GM12878 (cell line): ENCODE measurements at regions not wholly inside any gene's neighbourhood (a gene's known extent, or its start where the extent isn't known, plus 50 kb on each side); places are given as distances from the start of the nearest gene placed in this dataset.

Experiments
- ATAC-seq: fragments of 200-7000 bp; cut with Tn5 transposase; 3 replicates; pipeline ENCODE4 v1.9.1; 2020; ENCODE audit warnings: mild to moderate bottlenecking, moderate library complexity
- BruUV-seq: library from RNA; stranded (reverse); fragments of 400-500 nt; replicated peaks from 2 replicates; lab custom pipeline; 2021; lab: Mats Ljungman, UMichigan
- CTCF ChIA-PET: fragments of 300-600 bp; sonication (Branson Sonifier 250); formaldehyde crosslinking; extraction: SDS; loops from one replicate; lab custom pipeline; 2021; ENCODE audit warnings: inconsistent platforms; lab: Yijun Ruan, JAX
- POLR2A ChIA-PET: fragments of 350-600 bp; formaldehyde crosslinking; extraction: SDS; loops from one replicate; lab custom pipeline; 2021; ENCODE audit warnings: inconsistent platforms; lab: Charles Lee
- RAD21 ChIA-PET: fragments of 300-600 bp; sonication (Branson Sonifier 250); formaldehyde crosslinking; loops from one replicate; lab custom pipeline; 2023; ENCODE audit warnings: antibody characterized with exemption; ENCODE audit not compliant: unreplicated experiment; lab: Charles Lee
- SMC1A ChIA-PET: fragments of 300-600 bp; sonication (Branson Sonifier 250); formaldehyde crosslinking; loops from one replicate; lab custom pipeline; 2023; ENCODE audit not compliant: unreplicated experiment, uncharacterized antibody; lab: Charles Lee
- DNase-seq: peaks from one replicate; pipeline ENCODE4 v3.0.0-alpha.2; 2011; ENCODE audit warnings: low read depth, low spot score
- FAIRE-seq: peaks from 3 replicates; lab custom pipeline; 2011; peaks lifted over from hg19 to GRCh38; lab: Jason Lieb, UNC
- H2AFZ ChIP-seq: 2 replicates; pipeline ENCODE4 v1.6.0; 2011; ENCODE audit warnings: low read depth, low read length, control low read depth; ENCODE audit not compliant: control insufficient read depth
- H3K27ac ChIP-seq: 2 replicates; pipeline ENCODE4 v1.5.1; 2011; ENCODE audit warnings: control low read depth; ENCODE audit not compliant: control insufficient read depth, insufficient read depth
- H3K27me3 ChIP-seq, 2 experiments: replicated peaks in 1 of 2; 2 replicates each; pipeline versions ENCODE4 v1.6.0 to v1.6.1; 2011; ENCODE audit warnings: low read length in 1 of 2; ENCODE audit not compliant: control insufficient read depth in 2 of 2, insufficient read depth in 2 of 2
- H3K36me3 ChIP-seq, 2 experiments: 2 replicates each; pipeline ENCODE4 v1.5.1; 2011; ENCODE audit warnings: low read length in 1 of 2; ENCODE audit not compliant: control insufficient read depth in 2 of 2, insufficient read depth in 2 of 2
- H3K4me1 ChIP-seq: 2 replicates; pipeline ENCODE4 v1.6.1; 2011; ENCODE audit warnings: mild to moderate bottlenecking, low read length, moderate library complexity, mixed read lengths; ENCODE audit not compliant: control insufficient read depth, insufficient read depth
- H3K4me2 ChIP-seq: 2 replicates; pipeline ENCODE4 v1.6.0; 2011; ENCODE audit warnings: control low read depth; ENCODE audit not compliant: control insufficient read depth, insufficient read depth
- H3K4me3 ChIP-seq: fragments of 200-600 bp; sonication (generic); 2 replicates; pipeline ENCODE4 v1.5.1; 2016
- H3K79me2 ChIP-seq: 2 replicates; pipeline ENCODE4 v1.6.0; 2011; ENCODE audit warnings: low read length; ENCODE audit not compliant: control insufficient read depth, insufficient read depth
- H3K9ac ChIP-seq: 2 replicates; pipeline ENCODE4 v1.8.0; 2011; ENCODE audit warnings: low read length, control low read depth, mixed read lengths; ENCODE audit not compliant: control insufficient read depth, insufficient read depth
- H3K9me3 ChIP-seq: replicated peaks from 3 replicates; pipeline ENCODE4 v1.5.1; 2011; ENCODE audit warnings: mild to moderate bottlenecking, low read length; ENCODE audit not compliant: control insufficient read depth, insufficient read depth
- H4K20me1 ChIP-seq: 2 replicates; pipeline ENCODE4 v1.6.0; 2011; ENCODE audit not compliant: control insufficient read depth, insufficient read depth
- BACH1 ChIP-seq: fragments of 450-650 bp; IDR thresholded peaks from 2 replicates; pipeline ENCODE4 v1.6.1; 2017; ENCODE audit warnings: mild to moderate bottlenecking, borderline replicate concordance
- BCL3 ChIP-seq: IDR thresholded peaks from 2 replicates; pipeline ENCODE4 v1.6.1; 2011; ENCODE audit warnings: borderline replicate concordance, low read depth, mild to moderate bottlenecking, moderate library complexity, low read length; ENCODE audit not compliant: insufficient read depth, poor library complexity, severe bottlenecking
- CHD1 ChIP-seq: IDR thresholded peaks from 2 replicates; pipeline ENCODE4 v1.6.1; 2012; ENCODE audit warnings: low read depth, low read length, improper control_type of control experiment
- HDAC2 ChIP-seq: fragments of 200-600 bp; sonication (generic); IDR thresholded peaks from 2 replicates; pipeline ENCODE4 v1.6.1; 2017
- KLF5 ChIP-seq: fragments of 450-650 bp; IDR thresholded peaks from 2 replicates; pipeline ENCODE4 v1.6.1; 2014; ENCODE audit warnings: mild to moderate bottlenecking; ENCODE audit not compliant: partially characterized antibody
- MYC ChIP-seq: IDR thresholded peaks from 2 replicates; pipeline ENCODE4 v1.6.1; 2011; ENCODE audit warnings: mild to moderate bottlenecking, low read length, moderate library complexity, inconsistent platforms; ENCODE audit not compliant: insufficient read depth, insufficient replicate concordance, insufficient read length, severe bottlenecking
- NR2C1 ChIP-seq: fragments of 450-650 bp; IDR thresholded peaks from 2 replicates; pipeline ENCODE4 v1.6.1; 2017; ENCODE audit warnings: antibody characterized with exemption, mild to moderate bottlenecking, moderate library complexity
- PRDM15 ChIP-seq: fragments of 450-650 bp; formaldehyde crosslinking; IDR thresholded peaks from 2 replicates; pipeline ENCODE4 v1.4.0; 2020; ENCODE audit warnings: mild to moderate bottlenecking, moderate library complexity
- RELA ChIP-seq: fragments of 450-650 bp; IDR thresholded peaks from 2 replicates; pipeline ENCODE4 v1.8.0; 2014; ENCODE audit warnings: borderline replicate concordance; ENCODE audit not compliant: partially characterized antibody
- SIX5 ChIP-seq: IDR thresholded peaks from 2 replicates; pipeline ENCODE4 v1.6.1; 2011; ENCODE audit warnings: mild to moderate bottlenecking, low read depth, low read length, moderate library complexity; ENCODE audit not compliant: severe bottlenecking
- SMAD1 ChIP-seq: fragments of 450-650 bp; IDR thresholded peaks from 2 replicates; pipeline ENCODE4 v1.6.1; 2018; ENCODE audit warnings: mild to moderate bottlenecking, low read depth; ENCODE audit not compliant: partially characterized antibody
- STAT3 ChIP-seq: IDR thresholded peaks from 2 replicates; pipeline ENCODE4 v1.6.1; 2011; ENCODE audit warnings: low read depth, low read length, improper control_type of control experiment
- TCF12 ChIP-seq: IDR thresholded peaks from 2 replicates; pipeline ENCODE4 v1.6.1; 2011; ENCODE audit warnings: low read depth, mild to moderate bottlenecking, low read length
- ZNF384 ChIP-seq: IDR thresholded peaks from 2 replicates; pipeline ENCODE4 v1.6.1; 2012; ENCODE audit warnings: low read depth, mild to moderate bottlenecking, low read length, improper control_type of control experiment, borderline replicate concordance
- WGBS: methylation state at CpG from one replicate; pipeline ENCODE4 v1.1.6; 2016; ENCODE audit warnings: low lambda C conversion rate; ENCODE audit not compliant: insufficient replicate concordance, insufficient coverage; ENCODE audit errors: missing lambda C conversion rate; 5-methylcytosine and 5-hydroxymethylcytosine counted together
- in situ Hi-C: fragments of 300-500 bp; cut with MboI; formaldehyde crosslinking; loops from 9 replicates; pipeline ENCODE4 v1.14.3; 2018; ENCODE audit warnings: mixed read lengths
- intact Hi-C: fragments of 100-400 bp; cut with micrococcal nuclease; formaldehyde crosslinking; loops from one replicate; pipeline ENCODE4 v1.14.2; 2022; ENCODE audit not compliant: unreplicated experiment

GRCh38 chr5:72604111-72604797, 97.0 kb upstream of the ZNF366 start:
- DNase-seq = no peak
- no peak overlapping the region for H3K4me3 ChIP-seq
- no peaks in the 10 kb centered on the region for H3K27me3 ChIP-seq
- ATAC-seq = no peak
- no peaks in the 10 kb centered on the region for H3K79me2 ChIP-seq
- H3K4me1 ChIP-seq = no peaks in the 10 kb centered on the region
- intact Hi-C loops (no loop called here), in situ Hi-C loops (no loop called here)
- peaks cover 1% of the 10 kb centered on the region; the same call in 2 of the 3 replicates for H3K9me3 ChIP-seq
- no peak for TF ChIP-seq SIX5
- TF ChIP-seq BCL3 = no peak
- TF ChIP-seq PRDM15 (CRISPR knock-in tag) = no peak
- no peak for TF ChIP-seq HDAC2
- no peak for TF ChIP-seq SMAD1
- no peak for TF ChIP-seq ZNF384
- no peak for TF ChIP-seq STAT3
- no peak for TF ChIP-seq CHD1
- TF ChIP-seq NR2C1 = no peak
- no peak for TF ChIP-seq BACH1
- TF ChIP-seq TCF12 = no peak
- no peak for TF ChIP-seq RELA
- TF ChIP-seq MYC = no peak
- TF ChIP-seq KLF5 = no peak
- FAIRE-seq = no peak
- no peak overlapping the region for H3K9ac ChIP-seq
- no TSS peak for BruUV-seq
- no peaks in the 10 kb centered on the region for H4K20me1 ChIP-seq
- WGBS = 52% methylated on average over 11 of the region's 11 CpGs
- no peak overlapping the region for H2AFZ ChIP-seq
- ChIA-PET RAD21 (no interaction called here), POLR2A (no interaction called here), SMC1A (no interaction called here), CTCF (interaction anchor here (0.9 to 1.7 kb wide), 3 partner anchors 12 to 214 kb away, joined by 3 to 6 read pairs (median 3); no protein-coding TSS in a partner anchor)
- H3K4me2 ChIP-seq = no peak overlapping the region
- H3K36me3 ChIP-seq = no peaks in the 10 kb centered on the region
- no peak overlapping the region for H3K27ac ChIP-seq
